Gastroesophageal sphincter (tissue), 3 donors: ENCODE measurements at regions not wholly inside any gene's neighbourhood (a gene's known extent, or its start where the extent isn't known, plus 50 kb on each side); places are given as distances from the start of the nearest gene placed in this dataset.

Experiments used
- EP300 ChIP-seq: sonication (generic); formaldehyde crosslinking; IDR thresholded peaks from one replicate; pipeline ENCODE4 v1.6.1; 2017; ENCODE audit warnings: antibody characterized with exemption, mild to moderate bottlenecking
- TF ChIP-seq, protein P1 (sequence below), 4 experiments: fragments of 200-600 bp in 2 of 4; fragments of 450-650 bp in 2 of 4; sonication (generic) in 1 of 4; IDR thresholded peaks; one replicate each; pipeline ENCODE4 v1.5.1; 2017 to 2019; ENCODE audit warnings: antibody characterized with exemption in 4 of 4, mild to moderate bottlenecking in 2 of 4, moderate library complexity in 2 of 4

DNA sequence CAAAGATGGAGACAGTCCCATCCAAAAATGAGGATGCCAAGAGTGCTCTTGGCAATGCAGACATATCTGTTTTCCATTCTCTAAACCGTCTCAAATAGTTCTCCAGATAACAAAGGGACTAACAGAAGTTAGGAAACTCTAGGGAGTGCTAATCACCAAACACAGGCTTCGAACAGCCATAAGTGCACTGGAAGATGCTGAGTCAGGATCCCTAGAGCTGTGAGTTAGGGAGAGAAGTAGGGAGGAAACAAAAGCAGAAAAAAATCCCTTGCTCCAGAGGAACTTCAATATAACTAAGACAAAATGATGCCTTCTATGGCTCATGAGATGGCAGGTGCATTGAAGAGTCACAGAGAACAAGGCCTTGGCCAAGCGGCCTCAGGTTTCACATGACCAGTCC is 251.0 kb upstream of the PPARGC1A start:
- TF ChIP-seq, protein P1, sequence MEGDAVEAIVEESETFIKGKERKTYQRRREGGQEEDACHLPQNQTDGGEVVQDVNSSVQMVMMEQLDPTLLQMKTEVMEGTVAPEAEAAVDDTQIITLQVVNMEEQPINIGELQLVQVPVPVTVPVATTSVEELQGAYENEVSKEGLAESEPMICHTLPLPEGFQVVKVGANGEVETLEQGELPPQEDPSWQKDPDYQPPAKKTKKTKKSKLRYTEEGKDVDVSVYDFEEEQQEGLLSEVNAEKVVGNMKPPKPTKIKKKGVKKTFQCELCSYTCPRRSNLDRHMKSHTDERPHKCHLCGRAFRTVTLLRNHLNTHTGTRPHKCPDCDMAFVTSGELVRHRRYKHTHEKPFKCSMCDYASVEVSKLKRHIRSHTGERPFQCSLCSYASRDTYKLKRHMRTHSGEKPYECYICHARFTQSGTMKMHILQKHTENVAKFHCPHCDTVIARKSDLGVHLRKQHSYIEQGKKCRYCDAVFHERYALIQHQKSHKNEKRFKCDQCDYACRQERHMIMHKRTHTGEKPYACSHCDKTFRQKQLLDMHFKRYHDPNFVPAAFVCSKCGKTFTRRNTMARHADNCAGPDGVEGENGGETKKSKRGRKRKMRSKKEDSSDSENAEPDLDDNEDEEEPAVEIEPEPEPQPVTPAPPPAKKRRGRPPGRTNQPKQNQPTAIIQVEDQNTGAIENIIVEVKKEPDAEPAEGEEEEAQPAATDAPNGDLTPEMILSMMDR (IDR thresholded peaks at IDR 0.05), result no peak
- TF ChIP-seq EP300, result no peak
